ENCODE measurements at regions not wholly inside any gene's neighbourhood (a gene's known extent, or its start where the extent isn't known, plus 50 kb on each side); places are given as distances from the start of the nearest gene placed in this dataset.

GRCh38 chr4:29405116-29405515, 1315.1 kb upstream of the PCDH7 start:
- TF ChIP-seq CTCF (IDR thresholded peaks at IDR 0.05) (no peak), POLR2AphosphoS5 (IDR thresholded peaks at IDR 0.05) (no peak)

Measured in esophagus muscularis mucosa (tissue), 3 donors.